Upper lobe of right lung (tissue), 1 donor: ENCODE measurements at regions not wholly inside any gene's neighbourhood (a gene's known extent, or its start where the extent isn't known, plus 50 kb on each side); places are given as distances from the start of the nearest gene placed in this dataset.
A peak's percentile ranks its signal among the peaks of the same experiment; 100 is the strongest.
"Not testable (repeated sequence)": the region's sequence is repeated elsewhere in the genome, so short reads cannot be mapped to it uniquely, and the experiment has no call there.

Source experiments
- ATAC-seq: fragments of 200-7000 bp; cut with Tn5 transposase; one replicate; pipeline ENCODE4 v1.9.1; 2020; ENCODE audit warnings: mild to moderate bottlenecking, moderate library complexity
- DNase-seq: peaks from one replicate; pipeline ENCODE4 v3.0.0-alpha.2; 2020
- H3K27ac ChIP-seq: fragments of 200-600 bp; one replicate; pipeline ENCODE4 v1.8.0; 2022
- H3K27me3 ChIP-seq: fragments of 200-600 bp; one replicate; pipeline ENCODE4 v1.8.0; 2022; ENCODE audit warnings: mild to moderate bottlenecking
- H3K36me3 ChIP-seq: fragments of 200-600 bp; one replicate; pipeline ENCODE4 v1.8.0; 2022
- H3K4me1 ChIP-seq: fragments of 200-600 bp; one replicate; pipeline ENCODE4 v1.8.0; 2022
- H3K4me3 ChIP-seq: fragments of 200-600 bp; one replicate; pipeline ENCODE4 v1.8.0; 2022; ENCODE audit warnings: mild to moderate bottlenecking
- H3K9me3 ChIP-seq: fragments of 200-600 bp; one replicate; pipeline ENCODE4 v1.8.0; 2022
- CTCF ChIP-seq: fragments of 200-600 bp; IDR thresholded peaks from one replicate; pipeline ENCODE4 v1.8.0; 2022; ENCODE audit warnings: antibody characterized with exemption
- intact Hi-C: fragments of 100-400 bp; cut with DNase I; formaldehyde crosslinking; loops from one replicate; pipeline ENCODE4 v1.11.0; 2022
- donor health status: DM: no; HTN: yes; CAD: no; lungs with severe emphysema.

- DNase-seq (no peak), ATAC-seq (peak; percentile 64)
- H3K36me3 ChIP-seq = no peaks in the 10 kb centered on the region
- H3K4me1 ChIP-seq = no peaks in the 10 kb centered on the region
- H3K27me3 ChIP-seq = no peaks in the 10 kb centered on the region
- H3K27ac ChIP-seq = no peak overlapping the region
- intact Hi-C loops = no loop called here
- no peak overlapping the region for H3K4me3 ChIP-seq
- no peaks in the 10 kb centered on the region for H3K9me3 ChIP-seq
- no peak for TF ChIP-seq CTCF
Measured at GRCh38 chr11:109960831-109961230, 132.4 kb upstream of the ZC3H12C start.

- H3K4me3 ChIP-seq = no peak overlapping the region
- no peak for TF ChIP-seq CTCF
- H3K9me3 ChIP-seq = no peaks in the 10 kb centered on the region
- H3K36me3 ChIP-seq = no peaks in the 10 kb centered on the region
- DNase-seq (no peak), ATAC-seq (no peak)
- no peak overlapping the region for H3K27ac ChIP-seq
- no peaks in the 10 kb centered on the region for H3K4me1 ChIP-seq
- intact Hi-C loops = no loop called here
- H3K27me3 ChIP-seq = no peaks in the 10 kb centered on the region
Measured at GRCh38 chr11:109961261-109961660, 131.9 kb upstream of the ZC3H12C start.

GRCh38 chr11:109963101-109963500 lies 130.1 kb upstream of the ZC3H12C start:
- no peak for ATAC-seq
- no peak overlapping the region for H3K4me3 ChIP-seq
- TF ChIP-seq CTCF = no peak
- H3K9me3 ChIP-seq = no peaks in the 10 kb centered on the region
- intact Hi-C loops = no loop called here
- no peak overlapping the region for H3K27ac ChIP-seq
- no peak for DNase-seq
- H3K36me3 ChIP-seq = no peaks in the 10 kb centered on the region
- no peaks in the 10 kb centered on the region for H3K27me3 ChIP-seq
- no peaks in the 10 kb centered on the region for H3K4me1 ChIP-seq

GRCh38 chr11:109964487-109964886 lies 128.7 kb upstream of the ZC3H12C start:
- H3K4me1 ChIP-seq = no peaks in the 10 kb centered on the region

GRCh38 chr11:109965445-109965844 lies 127.7 kb upstream of the ZC3H12C start:
- H3K27me3 ChIP-seq, H3K27ac ChIP-seq, intact Hi-C loops, ATAC-seq, DNase-seq, H3K4me1 ChIP-seq, H3K4me3 ChIP-seq, H3K36me3 ChIP-seq, H3K9me3 ChIP-seq: not testable (repeated sequence)

More at GRCh38 chr11:109964487-109964886, 128.7 kb upstream of the ZC3H12C start:
- Histone ChIP-seq H3K9me3 (no peaks in the 10 kb centered on the region), H3K27ac (no peak overlapping the region), H3K36me3 (no peaks in the 10 kb centered on the region), H3K4me3 (no peak overlapping the region), H3K27me3 (no peaks in the 10 kb centered on the region)
- no peak for TF ChIP-seq CTCF
- no peak for DNase-seq
- intact Hi-C loops = no loop called here
- no peak for ATAC-seq

GRCh38 chr11:109965926-109966325 lies 127.3 kb upstream of the ZC3H12C start:
- not testable (repeated sequence) for H3K36me3 ChIP-seq

GRCh38 chr11:109967136-109967535 lies 126.1 kb upstream of the ZC3H12C start:
- DNase-seq, H3K4me3 ChIP-seq, H3K36me3 ChIP-seq, intact Hi-C loops, H3K27ac ChIP-seq, H3K9me3 ChIP-seq, H3K27me3 ChIP-seq, ATAC-seq: not testable (repeated sequence)
- peaks cover 11% of the 10 kb centered on the region for H3K4me1 ChIP-seq

More at GRCh38 chr11:109965926-109966325, 127.3 kb upstream of the ZC3H12C start:
- ATAC-seq, intact Hi-C loops, H3K4me1 ChIP-seq, H3K27me3 ChIP-seq, H3K27ac ChIP-seq, H3K9me3 ChIP-seq, DNase-seq, H3K4me3 ChIP-seq: not testable (repeated sequence)
